CD4-positive, alpha-beta T cell treated with Interleukin-17A for 1 hour (primary cell): ENCODE measurements at regions not wholly inside any gene's neighbourhood (a gene's known extent, or its start where the extent isn't known, plus 50 kb on each side); places are given as distances from the start of the nearest gene placed in this dataset.
A peak's percentile ranks its signal among the peaks of the same experiment; 100 is the strongest.

Experiments
- DNase-seq: peaks from one replicate; pipeline ENCODE4 v3.0.0-alpha.2; 2020

DNA sequence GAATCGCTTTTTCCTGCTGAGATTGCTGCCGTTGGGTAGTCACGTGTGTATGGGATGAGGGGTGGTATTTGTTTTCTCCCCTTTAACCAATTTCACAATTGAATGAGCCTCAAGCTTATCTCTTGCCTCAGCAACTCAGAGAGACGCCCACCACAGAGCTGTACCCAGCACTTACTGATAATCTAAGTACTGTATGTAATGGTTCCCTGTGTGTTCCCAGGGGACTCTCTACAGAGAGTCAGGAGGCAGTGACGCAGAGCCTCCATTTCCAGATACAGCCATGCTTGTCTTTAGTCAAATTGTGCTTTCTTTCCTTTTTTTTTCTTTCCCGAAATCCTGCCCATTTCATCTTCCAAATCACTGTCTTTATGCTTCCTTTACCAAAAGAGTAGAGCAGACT, 1102.1 kb upstream of the KLHL29 start:
- DNase-seq = no peak

DNA sequence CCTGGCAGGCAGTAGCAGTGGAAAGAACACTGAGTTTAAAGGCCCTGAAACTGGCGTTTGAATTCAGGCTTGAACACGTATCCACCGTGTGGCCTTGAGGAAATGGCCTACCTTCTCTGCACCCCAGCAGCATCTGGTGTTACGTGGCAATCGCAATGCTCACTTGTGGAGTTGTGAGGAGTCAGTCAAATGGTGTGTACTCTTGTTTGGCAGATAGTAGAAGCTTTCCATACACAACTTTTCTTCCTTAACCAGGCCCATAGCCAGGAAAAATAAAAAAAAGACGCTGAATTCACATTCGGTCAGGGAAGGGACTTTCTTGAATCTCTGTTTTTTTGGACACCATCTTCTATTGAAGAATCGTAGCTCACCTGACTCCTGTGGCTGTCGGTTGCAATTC, 1101.5 kb upstream of the KLHL29 start:
- no peak for DNase-seq

DNA sequence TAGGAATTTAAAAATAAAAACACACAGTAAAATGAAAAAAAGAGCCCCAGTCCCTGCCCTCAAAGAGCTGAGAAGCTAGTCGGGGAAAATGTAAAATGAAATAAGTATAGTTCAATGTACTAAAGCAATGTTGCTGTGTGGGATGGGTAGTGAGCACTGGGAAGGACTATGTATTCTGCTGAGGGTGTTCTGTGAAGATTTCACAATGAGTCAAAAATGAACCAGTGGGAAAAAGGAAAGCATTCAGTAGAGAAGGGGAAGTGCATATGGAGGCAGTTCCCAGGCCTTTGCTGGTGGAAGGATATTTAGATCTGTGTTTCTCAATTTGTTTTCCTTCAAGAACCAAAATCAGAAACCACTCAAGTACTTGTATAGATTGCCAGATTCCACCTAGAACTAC, 1094.7 kb upstream of the KLHL29 start:
- DNase-seq = no peak

DNA sequence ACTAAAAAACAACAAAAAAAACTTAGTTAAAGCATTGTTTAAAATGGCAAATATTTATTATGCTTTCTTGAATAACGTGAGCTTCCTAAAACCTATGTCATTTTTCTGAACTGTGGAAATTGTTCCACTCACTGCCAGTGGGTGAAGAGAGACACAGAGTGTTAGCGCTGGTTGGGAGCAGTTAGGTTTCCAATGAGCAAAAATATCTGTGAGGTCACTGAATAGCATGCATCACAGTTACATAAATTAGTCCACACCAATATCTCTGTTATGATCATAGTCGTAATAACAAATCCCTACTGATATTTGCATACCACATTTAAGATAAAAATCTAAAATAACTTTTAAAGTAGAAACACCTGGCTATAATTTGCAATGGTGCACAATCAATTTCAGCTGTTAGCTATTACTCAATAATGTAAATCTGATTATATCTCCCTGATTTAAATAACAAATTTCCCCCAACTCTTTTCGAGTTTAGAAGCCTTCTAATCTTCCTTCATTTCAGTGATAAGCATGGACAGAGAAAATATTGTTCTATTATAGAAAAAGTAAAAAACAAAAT, 1094.0 kb upstream of the KLHL29 start:
- no peak for DNase-seq

DNA sequence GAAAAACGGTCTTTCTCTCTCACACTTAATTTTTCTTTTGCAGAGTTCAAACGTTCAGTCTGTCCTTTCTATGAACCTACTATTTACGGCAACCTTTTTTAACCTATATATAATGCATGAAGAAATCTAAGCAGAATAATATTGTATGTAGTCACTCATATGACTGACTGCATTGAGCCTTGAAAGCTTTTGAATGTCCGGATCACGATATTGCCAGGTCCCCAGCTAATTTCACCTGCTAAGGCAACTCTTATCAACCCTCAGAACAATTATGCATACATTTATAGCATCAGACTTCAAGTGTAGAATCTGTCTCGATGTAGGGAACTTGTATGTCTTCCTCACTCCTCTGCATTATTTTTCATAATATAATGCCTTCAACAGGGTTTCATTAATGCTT, 1083.8 kb upstream of the KLHL29 start:
- DNase-seq = no peak

DNA sequence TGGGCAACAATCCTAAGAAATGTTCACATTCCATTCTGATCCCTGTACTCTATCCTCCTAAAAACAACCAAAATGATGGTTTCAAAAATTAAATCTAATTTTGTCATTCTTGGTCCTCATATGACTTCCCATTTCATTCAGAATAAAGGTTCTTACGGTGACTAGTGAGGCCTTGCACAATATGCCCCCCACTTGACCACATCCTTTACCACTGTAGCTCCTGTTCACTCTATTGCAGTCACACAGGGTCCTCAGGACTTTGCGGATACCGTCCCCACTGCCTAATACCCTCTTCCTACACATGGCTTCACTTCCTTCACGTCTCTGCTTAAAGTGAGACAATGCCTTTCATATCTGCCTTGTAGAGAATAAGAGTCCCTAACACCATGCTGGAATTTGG, 1058.7 kb upstream of the KLHL29 start:
- no peak for DNase-seq

DNA sequence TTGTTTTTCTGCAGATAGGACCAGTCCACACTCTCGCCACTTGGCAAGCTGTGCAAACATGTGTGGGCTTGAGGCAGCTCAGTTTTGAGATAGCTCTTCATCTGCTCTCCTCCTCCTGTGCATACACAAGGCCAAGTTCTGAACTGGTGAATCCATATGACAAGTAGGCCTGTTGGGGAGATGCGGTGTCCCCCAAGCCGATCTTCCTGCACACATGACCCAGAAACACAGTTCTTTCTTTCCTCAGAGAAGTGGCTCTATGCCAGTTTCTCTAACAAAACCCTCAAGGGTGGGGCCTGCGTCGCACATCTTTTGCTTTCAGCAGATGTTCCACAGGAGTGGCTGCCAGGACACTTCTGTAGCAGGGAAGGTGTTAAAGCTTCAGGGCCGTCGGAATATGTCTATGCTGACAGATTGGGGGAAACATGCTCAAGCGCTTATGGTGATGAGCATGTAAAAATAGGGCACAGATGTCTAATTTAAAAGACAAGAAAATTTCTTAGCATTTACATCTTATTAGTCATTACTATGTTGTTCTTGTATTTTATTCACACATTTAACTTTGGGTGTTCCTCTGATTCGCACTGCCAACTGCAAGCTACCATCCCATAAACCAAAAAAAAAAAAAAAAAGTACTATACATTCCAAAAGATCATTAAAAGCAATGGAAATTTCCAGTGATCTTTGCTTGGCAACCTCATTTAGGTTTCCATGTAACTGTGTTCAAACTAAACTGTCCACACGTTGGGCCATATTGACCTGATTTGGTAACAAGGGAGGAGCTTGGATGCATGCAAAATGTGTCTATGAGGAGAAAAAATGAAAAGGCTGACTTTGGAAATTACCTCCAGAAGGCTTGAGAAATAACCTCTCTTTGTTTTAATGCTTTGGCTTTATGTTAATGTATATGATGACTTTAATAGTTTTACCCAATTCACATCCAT, 1055.5 kb upstream of the KLHL29 start:
- DNase-seq = no peak

DNA sequence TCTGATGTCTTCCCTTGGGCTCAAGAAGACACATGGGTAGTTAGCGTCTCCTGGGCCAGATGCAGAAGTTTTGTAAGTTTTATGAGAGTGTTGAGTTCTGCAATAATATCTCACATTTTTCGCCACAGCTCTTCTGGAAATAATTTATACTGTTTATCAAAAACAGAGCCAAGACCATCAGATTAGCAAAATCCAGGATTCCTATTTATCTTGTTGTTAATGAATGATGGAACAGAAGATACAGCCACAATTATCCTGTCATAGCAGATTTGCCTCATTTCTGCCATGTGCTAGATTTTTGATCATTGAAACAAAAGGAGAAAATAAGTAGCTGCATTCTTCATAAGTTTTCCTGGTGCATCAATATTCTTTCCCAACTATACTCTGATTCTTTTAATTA, 1048.6 kb upstream of the KLHL29 start:
- DNase-seq = no peak

DNA sequence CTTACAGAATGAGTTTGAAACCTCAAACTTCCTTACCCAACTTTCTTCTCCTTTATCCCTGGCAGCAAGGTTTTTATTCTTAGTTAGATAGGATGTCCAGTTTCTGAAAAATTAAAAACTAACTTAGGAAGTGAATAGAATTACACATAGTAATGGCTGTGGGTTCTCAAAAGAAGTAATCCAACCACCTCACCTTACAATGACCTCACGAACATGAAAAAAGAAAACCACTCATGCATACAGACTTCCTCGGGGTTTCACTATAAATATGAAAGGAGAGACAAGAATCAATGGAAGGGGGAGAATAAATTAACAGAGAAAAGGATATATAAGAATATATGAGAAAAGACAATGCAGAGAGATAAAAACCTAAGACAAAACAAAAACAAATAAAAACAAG, 1044.3 kb upstream of the KLHL29 start:
- DNase-seq = no peak

DNA sequence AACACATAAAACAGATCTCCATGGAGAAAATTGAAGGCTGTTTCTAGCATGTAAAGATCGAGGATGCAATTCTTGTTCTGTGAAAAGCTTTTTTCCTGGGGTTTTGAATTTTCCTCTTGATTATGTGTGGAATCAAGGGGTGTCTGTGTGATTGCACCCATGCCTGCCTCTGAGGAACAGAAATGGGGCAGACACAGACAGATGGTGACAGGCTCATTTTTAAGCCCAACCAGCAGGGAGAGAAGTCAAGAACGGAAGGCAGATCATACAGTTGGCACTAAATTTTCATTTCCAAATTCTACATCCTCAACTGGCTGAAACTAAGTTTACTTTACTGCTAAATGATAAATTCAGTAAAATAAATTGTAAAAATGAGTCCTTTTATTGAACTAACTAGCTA, 1037.7 kb upstream of the KLHL29 start:
- DNase-seq = no peak

DNA sequence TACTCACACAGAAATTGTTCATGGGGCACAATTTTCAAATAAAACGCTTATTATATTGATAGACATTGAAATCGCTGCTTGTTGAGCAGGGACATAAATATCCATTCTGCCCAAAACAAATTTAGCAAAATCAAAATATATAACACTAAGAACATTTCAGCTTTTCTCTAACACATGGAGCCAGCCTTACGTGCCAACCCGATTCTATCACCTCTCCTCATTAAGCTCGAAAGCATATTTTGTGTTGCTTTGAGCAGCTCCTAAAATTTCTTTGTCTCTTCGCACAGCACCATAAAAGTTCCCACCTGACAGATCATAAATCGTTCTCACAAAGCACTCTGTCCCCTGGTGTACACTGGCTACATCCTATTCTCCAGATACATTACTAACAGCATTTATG, 1034.4 kb upstream of the KLHL29 start:
- DNase-seq = no peak

DNA sequence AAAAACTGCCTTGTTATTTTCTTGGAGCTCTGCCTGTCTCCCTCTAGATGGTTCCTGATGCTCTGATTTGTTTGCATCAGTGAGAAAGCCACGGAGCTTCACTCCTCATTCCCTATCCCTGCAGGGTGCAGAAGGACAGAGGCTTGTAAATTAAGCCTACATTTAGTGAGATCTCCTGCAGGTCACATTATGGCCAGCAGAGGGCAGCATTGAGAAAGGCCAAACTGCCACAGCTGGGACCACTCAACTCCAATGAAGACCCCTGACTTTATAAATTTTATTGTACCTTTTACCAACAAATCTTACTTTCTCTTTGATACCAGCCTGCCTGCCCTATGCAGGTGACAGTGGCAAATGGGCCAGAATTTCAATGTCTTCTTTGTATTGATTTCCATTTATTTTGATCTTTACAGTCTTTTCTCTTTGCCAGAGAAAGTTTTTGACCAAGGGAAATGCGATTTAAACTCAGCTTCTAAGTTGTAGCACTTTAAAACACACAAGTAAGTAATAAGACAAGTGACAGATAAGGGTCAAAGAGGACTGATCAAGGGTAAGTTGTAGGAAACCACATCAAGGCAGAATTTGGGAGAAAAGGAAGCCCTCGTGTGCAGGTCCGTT, 1029.1 kb upstream of the KLHL29 start:
- DNase-seq = peak; percentile 5

DNA sequence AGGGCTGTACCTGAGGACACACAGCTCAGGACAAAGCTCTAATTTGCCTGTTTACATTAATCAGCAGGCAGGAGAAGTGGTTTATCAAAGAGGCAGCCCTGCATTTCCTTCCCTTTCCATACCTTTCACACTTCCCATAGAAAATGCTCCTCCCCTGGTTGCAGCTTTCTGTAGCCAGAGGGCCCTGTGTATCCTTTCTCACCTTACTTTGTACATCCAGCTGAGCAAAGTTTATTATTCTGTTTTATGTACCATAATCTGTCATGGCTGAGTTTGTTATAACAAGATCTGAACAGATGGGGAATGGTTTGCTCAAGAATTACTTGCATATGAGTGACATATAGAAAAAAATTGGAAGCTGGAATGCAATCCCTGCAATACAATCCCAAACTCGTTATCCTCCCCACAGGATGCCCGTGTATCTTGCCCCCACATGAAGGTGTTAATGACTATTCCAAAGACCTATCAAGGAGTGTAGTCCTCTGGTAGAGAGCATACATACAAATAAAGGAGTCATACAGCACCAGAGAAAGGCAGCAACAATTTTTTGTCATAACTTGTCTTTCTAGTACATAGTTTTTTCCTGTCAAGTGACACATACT, 1025.8 kb upstream of the KLHL29 start:
- no peak for DNase-seq

DNA sequence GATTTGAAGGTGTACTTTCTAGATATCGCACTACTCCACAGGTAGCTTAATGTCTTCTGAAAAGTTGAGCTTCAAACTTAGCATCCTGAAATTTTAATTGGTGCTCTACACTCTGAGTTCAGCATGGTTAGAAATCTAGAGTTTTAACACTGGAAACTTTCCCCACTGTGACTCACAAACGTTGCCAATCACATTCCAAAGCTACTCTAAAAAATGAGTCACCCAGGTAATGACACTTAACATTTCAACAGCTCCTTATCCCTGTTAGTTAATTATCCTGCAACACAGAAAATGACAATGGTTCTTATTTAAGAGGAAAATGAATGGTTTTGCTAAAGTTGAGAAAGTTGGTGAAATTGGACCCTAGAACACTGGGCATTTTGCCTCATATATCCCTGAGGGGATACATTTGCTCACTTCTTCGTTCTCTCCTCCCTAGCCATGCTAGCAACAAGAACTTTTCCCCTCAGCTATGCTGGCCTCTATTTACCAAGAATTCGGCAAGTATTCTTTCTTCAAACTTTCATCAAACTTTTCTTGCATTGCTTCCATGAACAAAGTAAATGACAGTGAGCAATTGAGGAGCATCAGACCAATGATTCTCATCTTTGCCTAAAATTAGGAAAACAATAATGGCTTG, 1024.1 kb upstream of the KLHL29 start:
- DNase-seq = no peak

DNA sequence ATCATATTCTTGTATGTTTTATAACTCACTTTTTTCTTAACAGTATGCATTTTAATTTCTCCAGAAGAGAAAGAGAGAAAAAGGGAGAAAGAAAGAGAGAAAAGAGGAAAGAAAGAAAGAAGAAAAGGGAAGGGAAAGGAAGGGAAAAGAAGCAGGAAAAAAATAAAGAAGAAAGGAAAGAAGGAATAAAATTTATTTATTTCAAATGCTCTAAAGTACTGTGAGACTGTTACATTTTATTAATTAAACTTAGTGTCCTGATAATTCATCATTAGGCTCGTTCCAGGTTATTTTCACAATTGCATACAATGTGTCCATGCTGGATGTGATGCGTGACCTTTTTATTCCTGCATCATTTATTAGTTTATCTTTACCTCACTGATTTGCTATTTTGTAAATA, 1023.4 kb upstream of the KLHL29 start:
- DNase-seq = no peak

DNA sequence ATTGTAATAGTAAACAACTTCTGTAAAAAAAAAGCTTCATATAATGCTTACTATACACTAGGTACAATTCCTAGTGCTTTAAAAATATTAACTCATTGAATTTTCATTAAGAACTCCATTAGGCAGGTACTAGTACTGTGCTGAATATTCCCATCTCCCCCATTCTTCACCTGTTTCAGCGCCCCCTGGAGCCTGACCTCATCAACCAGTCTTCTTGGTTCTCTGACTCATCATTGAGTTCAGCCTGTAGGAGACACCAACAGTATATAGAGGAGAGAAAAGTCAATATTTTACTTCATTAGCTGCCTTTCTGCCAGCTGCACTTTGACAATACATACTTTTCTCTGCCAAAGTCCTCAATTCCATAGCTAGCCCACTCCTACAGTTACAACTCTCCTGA, 1009.9 kb upstream of the KLHL29 start:
- no peak for DNase-seq

DNA sequence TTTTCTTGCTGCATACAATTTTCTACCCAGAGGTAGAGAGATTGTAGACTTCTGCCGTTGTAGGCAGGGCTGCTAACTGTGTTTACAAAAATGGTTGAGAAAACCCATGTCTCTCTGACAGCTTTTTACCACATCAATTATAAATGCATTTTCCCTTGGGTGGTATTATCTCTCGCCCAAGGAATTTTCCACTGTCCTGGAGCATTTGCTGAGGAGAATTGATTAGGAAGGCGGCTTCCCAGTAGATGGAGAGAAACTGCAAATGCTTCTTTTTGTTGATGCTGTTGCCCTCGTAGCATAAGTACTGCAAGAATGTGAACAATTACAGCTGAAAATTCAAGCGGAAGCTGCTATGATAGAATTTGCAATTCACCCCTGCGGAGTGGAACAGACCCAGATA, 1007.7 kb upstream of the KLHL29 start:
- DNase-seq = no peak

DNA sequence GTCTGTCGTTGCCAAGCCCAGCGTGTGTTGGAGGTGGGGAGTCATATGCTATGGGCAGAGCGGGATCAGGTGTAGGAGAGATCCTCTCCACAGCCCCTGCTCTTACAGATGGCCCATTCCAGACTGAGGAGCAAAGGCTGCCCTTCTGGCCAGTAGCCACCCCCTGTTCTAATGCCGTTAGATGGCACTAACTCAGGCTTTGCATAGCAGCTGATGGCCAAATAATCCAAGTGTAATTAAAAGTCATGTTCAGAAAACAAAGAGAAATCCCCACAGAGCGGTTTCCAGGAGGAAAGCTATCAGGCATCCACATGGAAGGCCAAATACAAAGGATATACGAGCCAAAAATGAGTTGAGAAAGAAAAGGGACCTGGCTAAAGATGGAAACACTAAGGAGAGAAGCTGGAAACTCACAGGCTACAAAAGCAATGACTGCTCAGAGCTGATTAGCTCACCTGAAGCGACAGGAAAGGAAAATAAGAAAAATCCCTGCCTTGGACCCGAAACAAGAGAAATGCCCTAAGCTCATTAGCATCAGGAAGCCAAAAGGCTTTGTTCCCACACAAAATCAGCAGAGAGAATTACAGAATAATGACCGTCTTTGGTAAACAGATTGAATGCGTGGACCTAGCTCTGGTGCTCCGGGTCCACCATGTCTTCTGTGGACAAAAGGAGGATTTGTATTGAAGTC, 1002.4 kb upstream of the KLHL29 start:
- DNase-seq = no peak

DNA sequence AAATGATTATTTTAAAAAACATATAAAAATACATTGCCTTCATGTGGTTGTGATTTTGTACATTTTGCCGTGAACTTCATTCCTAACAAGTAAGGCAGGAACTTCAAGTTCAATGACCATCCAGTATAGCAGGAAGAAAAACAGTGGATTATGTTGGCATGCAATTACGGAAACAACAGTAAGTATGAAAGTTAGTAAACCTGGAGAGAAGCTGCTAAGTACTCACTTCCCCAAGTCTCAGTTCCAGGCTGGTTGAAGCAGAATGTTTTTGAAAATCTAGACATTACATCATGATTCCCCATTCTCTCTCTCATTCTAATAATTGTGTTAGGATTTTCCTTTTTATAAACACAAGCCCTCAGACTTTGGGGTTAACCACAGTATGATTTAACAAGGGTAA, 987.1 kb upstream of the KLHL29 start:
- DNase-seq = no peak

DNA sequence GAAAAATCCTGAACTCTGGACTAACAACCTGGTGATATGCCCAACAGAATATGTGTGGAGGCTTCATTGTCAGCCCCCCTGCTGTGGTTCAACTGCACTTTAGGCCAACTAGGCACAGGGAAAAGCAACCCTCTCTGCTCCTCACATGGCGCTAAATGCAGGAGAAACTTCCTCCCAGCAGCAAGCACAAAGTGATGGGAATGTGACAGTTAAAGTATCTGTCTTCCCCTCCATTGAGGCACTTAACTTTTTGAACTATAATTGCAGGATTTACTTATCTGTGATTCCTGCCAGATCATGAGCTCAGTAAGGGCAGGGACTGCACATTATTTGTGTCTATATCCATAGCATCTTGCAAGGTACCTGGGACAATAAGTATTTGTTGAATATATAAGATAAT, 981.2 kb upstream of the KLHL29 start:
- no peak for DNase-seq

DNA sequence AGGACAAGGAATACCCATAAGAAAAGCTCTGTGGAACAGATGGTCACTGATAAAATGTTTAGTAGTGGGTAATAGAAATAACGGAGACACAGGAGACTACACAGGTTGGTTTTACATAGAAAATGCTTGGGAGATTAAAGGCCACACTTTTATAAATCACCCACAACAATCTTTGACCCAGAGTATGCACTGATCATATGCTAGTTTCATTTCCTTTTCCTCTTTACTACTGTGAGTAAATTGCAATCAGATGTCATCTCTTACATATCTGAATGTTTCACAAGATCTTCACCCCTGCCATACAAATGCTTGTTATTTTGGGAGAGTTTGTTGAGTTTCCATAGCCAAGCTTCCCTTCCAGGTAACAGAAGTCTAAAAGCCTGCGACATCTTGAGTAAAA, 978.4 kb upstream of the KLHL29 start:
- no peak for DNase-seq

DNA sequence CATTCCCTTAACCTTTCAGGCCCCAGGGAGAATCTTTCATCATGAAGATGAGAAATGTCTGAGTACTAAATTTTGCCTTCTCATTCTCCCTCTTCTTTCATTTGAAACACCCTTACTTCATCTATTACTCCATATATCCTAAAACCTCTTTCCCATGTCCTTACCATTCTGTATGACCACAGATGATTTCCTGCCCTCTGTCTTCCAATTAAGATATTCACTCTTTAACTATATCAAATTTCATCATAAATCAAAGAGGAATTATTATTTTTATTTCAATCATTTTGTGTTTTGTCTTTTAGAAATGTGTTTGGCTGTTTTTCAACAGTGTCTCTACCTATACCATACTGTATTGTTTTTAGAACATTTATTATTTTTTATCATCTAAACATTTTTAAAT, 964.9 kb upstream of the KLHL29 start:
- DNase-seq = no peak

DNA sequence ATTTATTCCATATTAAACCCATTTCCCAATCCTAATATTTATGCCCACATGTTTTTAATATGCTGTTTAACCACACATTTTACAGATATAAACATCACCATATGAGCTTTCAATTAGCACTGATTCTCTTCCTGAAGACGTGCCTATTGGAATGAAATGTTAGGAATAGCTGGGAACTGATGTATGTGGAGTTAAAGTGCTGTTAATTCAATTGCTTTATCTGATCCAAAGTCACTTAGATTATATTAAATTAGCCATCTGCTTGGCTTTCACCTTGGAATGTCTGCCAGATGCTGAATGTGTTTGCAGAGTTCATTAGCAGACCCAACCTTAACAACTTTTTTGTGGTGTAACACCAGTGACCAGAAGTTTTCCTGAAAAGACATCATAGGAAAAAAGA, 942.9 kb upstream of the KLHL29 start:
- DNase-seq = no peak
